Superior temporal gyrus (tissue), 1 donor: ENCODE measurements at regions not wholly inside any gene's neighbourhood (a gene's known extent, or its start where the extent isn't known, plus 50 kb on each side); places are given as distances from the start of the nearest gene placed in this dataset.

Experiments
- DNase-seq: peaks from one replicate; pipeline ENCODE4 v3.0.0-alpha.2; 2016; ENCODE audit errors: extremely low spot score

DNA sequence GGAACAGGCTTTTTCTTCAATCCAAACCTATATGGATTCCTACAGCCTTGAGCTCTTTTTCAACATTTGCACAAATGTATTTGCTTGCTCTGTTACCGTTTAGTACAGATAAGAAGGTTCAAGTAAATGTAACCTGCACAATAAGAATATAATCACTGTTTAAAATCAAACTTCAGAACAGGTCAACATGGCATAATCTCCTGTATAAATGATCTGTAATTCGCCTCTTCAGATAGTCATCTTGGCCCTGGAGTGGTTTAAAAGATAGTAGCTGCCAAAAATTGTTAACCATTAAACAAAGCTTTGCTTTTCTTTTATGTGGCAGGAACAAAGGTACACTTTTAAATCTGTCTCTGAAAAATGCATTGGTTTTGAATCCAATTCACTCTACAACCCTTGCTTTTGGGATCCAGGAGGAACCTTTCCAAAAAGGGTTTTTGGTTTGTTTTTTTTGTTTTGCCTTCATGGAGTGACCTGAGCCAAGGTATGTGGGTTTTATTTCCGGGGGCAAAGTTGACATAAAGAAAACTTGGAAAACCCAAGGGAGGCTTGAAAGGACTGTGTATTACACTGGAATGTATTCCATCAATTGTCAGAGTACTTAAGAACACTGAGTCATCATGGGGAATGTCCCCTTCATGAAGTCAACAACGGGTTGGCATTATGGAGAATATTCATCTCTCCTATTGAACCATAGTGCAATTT lies 210.4 kb upstream of the HCCS start:
- no peak for DNase-seq

DNA sequence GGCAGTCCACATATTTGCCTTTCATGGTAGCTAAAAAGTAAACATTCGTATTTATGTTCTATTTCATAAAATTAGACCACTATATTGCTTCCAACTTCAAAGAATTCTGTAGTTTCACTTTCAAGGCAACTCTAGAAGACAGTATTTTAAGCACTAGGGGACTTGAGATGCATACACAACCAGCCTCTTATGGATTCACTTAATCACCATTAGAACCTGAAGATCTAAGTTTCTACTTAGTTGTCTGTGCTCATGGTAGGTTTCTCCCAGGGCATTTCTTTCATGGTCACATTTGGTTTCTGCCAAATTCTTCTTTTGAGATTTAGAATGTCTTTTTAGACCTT lies 209.9 kb upstream of the HCCS start:
- no peak for DNase-seq

DNA sequence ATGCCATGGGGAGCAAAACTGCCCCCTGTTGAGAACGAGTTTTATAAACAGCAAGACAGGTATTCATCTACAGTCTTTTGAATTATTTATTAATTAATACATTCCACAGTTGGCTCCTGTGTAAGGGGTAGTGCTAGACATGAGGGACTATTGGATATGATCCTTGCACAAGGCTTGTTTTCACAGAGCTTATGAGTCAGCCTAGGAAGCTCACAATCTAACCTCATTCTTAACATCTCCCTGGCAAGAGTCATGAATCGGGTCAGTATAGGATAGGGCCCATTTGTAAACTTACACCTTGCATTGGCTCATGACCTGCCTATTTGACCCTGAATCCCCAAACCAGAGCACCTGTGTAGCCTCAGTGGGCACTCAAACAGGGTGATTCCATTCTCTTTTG lies 209.1 kb upstream of the HCCS start:
- DNase-seq, result no peak

DNA sequence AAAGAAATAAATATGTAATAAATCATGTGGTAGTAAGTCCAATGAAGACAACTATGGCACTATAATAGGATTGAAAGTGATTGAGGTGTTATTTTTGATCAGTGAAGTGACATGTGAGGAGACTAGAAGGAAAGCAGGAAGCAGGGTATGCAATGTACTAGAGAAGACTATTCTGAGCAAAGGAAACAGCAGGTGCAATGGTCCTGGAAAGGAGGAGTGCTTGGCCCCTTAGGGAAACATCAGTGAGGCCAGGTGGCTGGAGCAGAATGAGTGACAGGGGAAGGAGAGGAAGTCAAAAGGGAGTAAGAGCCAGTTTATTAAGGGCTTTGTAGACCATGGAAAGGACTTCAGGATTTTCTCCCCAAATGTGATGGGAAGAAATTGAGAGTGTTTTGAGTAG lies 207.6 kb upstream of the HCCS start:
- DNase-seq, result no peak

DNA sequence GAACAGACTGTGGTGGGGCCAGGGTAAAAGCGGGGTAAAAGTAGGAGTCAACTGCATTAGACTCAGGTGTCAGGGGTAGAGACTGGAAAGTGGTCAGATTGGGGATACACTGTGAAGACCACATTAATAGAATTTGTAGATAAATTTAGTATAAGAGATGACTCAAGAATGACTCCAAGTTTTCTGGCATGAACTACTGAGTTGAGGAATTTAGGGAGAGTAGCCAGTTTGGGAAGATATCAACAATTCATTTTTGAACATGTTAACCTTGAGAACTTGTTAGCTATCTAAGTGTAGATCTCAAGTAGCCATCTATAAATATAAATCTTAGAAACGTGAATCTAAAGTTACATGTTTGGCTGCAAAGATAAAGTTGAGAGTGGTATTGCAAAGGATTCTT lies 206.9 kb upstream of the HCCS start:
- no peak for DNase-seq

DNA sequence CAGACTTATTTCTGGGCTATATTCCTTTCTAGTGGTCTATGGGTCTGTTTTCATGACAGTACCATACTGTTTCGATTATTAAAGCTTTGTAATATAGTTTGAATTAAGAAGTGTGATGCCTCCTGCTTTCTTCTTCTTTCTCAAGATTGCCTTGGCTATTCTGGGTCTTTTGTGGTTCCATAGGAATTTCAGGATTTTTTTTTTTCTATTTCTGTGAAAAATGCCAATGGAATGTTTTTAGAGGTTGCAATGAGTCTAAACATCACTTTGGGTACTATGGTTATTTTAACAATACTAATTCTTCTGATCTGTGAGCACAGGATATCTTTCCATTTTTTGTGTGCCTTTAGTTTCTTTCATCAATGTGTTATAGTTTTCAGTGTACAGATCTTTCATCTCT lies 204.3 kb upstream of the HCCS start:
- DNase-seq, result no peak

DNA sequence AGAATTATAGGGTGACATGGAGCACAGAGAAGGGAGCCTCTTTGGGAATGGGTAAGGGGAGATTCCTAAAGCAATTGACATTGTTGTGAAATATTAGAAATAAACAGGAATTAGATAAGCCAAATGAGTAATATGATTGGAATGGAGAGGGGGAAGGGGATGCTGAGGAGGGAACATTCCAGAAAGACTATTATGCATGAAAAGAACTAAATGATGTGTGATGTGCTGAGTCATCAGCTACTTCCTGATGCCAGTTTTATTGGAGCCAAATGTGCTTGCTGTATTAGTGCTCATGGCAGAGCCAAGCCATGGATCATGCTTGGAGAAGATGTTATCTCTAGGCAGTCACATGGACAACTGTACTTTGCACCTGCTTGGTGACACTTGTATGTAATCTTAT lies 189.0 kb upstream of the HCCS start:
- DNase-seq, result no peak

DNA sequence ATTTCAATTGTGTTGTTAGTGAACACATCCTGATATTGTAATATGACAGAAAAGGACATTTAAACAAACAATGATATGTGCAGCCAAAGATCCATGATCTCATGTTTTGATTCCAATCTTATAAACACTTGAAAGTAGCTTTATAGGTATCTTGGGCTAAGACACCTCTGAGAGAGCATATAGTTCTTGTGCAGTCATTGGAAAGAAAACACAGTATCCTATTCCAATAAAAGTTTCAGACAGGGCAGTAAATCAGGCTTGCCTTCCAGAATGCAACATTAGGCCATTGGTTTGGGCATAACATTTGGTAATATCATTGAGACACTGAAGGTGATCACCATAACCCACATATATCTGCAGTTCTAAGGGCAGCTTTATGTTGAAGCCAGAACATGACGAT lies 188.3 kb upstream of the HCCS start:
- no peak for DNase-seq

DNA sequence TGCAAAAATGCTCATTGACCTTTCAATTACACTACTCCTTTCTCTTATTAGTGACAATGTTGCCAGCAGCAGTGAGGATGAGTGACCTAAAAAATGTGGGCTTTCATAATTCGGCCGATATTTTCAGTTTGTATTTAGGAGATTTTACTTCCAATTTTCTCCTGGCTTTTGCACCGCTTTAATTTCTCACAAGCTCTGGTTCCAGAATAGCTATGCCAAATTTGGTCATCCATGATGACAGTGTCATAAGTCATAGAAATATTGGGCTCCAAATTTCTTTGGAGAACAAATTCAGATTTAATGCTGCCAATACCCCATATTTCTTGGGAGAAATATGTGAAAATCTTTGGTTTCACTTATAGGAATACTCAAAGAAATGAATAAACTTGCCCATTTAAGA lies 187.7 kb upstream of the HCCS start:
- no peak for DNase-seq

DNA sequence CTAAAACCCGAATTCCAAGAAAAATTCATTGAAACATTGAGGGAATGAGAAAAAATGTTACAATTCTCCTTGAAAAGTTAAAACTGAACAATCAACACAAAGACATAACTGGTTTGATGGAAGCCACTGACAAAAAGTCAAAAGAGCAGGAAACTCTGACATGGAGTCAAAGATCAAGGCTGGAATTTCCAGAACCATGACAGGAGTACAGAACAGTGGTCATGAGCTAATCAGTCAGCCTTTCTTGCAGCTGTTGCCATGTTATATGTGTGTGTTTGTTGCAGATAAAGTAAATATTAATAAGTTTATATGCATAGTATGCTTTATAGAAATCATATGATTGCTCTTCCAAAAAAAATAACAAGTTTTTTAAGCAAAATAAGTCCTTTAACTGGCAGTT lies 184.7 kb upstream of the HCCS start:
- DNase-seq, result no peak

DNA sequence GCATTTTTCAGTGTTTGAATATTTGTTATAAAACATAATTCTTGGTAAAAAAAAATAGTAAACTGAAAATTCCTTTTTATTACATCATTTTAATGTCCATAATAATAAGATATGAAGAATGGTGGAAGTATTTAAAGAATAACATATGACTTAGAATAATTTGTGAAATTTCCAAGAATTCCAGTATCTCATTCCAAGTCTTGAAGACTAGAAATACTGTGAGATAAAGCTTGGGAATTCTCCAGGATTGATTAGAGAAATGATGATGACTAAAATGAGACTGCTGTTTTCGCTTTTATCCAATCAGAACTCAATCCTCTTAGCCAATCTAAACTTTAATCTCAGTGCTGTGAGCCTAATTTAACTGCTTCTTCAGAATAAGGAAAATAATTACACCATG lies 184.2 kb upstream of the HCCS start:
- DNase-seq, result no peak

DNA sequence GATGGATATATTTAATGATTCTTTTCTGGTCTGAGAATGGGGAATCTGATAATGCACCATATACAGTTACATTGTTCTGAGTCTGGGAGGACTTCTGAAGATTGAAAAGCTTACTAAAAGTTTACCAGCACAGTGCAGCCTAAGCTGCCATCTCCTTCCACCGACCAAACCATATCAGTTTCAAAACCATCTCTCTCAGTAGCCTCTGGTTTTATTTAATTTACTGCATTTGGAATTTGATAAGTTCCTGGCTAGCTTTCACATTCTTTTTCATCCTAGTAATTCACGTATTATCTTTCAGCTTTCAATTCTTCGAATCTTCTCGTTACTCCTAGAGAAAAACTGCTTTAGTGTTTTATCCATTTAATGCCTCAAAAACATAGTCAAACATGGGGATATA lies 181.4 kb upstream of the HCCS start:
- no peak for DNase-seq

DNA sequence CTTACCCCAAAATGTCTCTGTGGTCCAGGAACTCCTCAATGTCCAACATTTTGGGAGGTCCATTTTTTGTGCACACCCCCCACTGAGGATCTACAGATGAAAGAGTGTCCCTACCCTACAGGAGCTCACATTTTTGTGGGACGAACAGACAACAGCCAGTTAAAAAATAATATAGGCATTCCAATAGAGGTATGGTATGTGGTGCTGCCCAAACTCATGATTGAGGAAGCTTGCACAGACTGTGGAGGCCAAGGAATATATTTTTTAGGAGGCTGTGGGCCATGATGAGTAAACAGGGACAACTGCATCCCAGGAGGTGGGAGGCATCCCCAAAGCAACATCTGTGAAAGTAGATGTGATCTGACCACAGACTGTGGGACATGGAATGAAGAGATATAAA lies 181.0 kb upstream of the HCCS start:
- DNase-seq, result no peak

DNA sequence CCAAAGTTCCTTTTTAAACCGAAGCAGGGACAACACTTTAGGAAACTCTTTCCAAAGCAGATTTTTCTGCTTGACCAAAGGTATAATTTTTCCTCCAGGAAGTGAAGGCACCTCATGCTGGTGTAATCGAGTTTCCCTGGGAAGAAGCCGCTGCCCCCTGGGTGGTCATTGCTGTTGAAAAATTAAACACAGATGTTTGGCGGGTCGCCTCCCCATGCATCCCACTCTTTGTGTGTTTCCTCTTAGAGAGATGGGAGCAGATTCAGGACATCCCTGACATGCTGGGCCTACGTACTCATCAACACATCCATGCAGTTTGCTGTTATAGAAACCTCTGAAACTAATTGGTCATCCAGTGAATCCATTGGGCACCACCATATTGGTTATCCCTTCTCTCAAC lies 179.2 kb upstream of the HCCS start:
- DNase-seq, result no peak

DNA sequence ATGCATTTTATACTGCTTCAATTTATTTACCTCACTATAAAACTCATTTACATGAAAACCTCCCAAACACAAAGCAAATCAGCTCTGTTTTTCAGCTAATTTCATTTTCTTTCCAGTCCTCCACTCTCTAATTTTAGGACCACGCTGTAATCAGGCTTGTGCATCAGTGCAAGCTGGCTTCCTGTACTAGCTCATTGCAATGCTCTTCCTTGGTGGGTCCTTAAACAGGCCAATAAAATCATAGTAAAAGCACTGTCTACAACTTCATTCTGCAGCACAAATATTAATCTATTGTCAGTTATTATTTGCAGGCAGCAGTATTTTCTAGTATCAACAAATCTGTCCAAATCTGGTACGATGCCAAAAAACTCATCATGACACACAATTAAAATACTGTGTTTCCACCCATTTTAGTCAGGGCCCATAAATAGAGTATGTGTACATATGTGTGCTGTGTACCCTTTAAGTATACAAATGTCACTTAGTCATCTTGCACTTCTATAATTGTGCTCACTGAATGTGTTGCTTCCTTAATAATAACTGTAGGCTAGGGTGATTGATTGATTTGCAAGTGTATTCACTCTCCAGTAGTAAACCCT lies 178.2 kb upstream of the HCCS start:
- no peak for DNase-seq

DNA sequence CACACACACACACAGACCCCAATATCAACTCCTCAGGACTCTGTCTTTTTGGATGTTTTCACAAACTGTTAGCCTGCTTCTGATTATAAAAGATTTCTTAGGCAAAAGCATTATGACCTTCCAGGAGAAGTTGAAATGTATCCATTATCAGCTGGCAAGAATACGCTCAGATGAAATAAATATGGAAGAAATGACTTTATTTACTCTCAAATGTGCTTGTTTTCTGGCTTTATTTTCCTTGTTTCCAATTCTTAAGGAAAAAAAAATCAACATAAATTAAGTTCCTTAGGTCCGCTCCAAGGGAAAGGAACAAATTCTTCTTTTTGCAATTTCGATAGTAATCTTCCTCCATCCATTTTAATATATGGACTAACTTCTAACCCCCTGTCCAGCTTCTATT lies 175.6 kb upstream of the HCCS start:
- DNase-seq, result no peak

DNA sequence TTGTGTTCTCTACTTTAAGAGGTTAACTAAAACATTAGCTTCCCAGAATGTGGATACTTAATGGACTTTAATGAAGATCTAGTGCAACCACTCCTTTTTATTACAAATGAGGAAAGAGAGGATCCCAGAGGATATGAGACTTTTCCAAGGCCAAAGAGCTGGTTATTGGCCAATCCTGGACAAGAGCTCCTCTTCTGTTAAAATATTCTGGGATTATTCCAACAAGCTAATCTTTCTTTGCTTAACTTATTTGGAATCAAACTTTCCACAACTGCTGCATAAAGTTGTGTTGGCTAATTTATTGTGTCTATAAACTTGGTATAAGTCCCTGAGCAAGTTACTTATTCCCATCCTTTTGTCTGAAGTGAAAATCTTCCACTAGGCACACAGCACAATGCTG lies 174.2 kb upstream of the HCCS start:
- DNase-seq, result no peak

DNA sequence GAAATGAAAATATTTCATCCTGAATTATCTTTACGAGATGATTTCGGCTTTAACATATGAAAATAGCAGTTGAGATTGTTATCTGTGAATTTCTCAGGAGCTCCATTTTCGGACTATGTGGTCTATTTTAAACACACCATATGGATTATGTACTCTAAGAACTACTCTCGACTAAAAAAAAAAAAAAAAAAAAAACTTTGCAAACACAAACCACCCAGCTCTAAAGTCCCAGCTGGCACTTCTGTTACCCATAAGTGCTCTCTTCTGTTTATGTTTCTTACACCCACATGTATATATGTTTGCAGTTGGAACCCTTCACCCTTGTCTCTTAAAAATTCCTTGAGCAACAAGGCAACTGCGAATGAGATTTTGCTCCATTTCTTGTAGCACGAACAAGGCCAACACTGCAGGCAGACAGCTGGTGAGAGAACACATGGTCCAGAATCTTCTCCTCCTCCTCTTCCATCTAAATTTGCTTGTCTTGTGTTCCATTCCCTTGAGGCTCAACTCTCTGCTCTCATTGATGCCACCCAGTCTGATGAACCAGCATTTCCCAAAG lies 172.7 kb upstream of the HCCS start:
- DNase-seq, result peak; percentile 28

DNA sequence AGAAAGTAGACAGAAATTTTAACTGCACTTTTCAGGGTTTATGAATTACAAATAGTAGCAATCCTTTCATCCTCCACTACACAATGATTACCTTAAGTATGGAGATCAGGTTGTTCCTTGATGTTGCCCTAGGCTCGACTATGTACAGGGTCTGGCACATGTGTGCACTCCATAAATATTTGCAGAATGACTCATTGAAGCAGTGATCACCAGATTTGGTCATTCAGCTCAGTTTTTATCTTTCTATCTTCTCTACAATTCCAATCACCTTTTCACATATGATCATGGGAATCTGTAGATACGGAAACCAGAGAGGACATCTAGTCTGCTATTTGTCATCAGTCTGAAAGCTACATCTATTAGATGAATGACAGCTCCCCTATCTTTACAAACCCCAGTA lies 171.7 kb upstream of the HCCS start:
- DNase-seq, result no peak

DNA sequence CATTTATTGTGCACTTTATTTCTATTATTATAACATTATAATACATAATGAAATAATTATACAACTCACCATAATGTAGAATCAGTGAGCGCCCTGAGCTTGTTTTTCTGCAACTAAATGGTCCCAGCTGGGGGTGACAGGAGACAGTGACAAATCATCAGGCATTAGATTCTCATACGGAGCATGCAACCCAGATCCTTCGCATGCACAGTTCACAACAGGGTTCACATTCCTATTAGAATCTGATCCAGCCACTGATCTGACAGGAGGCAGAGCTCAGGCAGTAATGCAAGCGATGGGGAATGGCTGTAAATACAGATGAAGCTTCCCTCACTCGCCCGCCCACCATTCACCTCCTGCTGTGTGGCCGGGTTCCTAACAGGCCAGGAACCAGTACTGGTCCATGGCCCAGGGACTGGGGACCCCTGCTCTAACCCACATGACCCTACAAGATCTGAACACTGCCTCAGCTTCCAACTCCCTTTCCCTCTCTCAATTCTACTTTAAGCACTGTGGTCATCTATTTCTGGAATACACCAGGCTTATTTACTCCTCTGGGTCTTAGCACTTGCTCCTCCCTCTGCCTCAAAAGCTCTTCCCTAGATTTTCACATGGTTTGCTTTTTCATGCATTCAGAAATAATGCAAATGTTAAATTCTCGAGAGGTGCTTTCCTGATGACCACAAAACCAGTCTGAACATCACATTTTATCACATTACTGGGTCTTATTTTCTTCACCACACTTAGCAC lies 166.8 kb upstream of the HCCS start:
- no peak for DNase-seq

DNA sequence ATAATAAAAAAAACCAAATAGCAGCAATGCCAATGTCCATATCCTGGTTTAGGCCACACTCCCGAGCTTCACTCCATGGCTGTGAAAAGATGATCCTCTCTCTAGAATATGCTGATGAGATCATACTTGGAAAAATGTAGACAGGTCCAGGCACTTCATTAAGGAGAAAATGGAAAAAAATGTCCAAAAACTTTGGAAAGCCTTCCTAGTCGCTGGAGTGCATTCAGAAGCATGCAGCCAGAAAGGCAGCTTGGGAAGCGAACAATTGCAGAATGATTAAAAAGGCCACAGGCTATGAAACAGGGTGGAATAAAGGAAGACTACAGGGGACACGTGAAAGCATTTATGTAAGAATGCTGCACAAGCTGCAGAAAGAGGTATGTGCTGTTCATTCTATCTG lies 165.6 kb upstream of the HCCS start:
- no peak for DNase-seq

DNA sequence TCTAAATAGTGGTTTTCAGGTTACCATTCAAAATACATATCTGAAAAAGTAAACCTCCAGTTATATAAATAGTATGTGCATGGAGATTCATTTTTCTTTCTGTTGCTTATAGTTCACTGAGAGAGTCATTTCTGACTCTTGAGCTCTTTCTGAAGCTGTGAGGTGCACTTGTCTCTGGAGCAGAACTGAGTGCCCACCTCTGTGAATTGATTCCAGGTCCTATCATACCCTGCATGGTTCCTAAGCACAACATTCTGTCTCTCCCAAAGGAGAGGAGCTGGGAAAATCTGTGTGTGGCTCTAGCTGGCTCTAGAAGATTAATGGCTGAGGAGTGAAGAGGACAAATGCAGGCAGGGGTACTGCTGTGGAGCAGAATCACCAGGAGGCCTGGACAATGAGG lies 161.6 kb upstream of the HCCS start:
- DNase-seq, result no peak

DNA sequence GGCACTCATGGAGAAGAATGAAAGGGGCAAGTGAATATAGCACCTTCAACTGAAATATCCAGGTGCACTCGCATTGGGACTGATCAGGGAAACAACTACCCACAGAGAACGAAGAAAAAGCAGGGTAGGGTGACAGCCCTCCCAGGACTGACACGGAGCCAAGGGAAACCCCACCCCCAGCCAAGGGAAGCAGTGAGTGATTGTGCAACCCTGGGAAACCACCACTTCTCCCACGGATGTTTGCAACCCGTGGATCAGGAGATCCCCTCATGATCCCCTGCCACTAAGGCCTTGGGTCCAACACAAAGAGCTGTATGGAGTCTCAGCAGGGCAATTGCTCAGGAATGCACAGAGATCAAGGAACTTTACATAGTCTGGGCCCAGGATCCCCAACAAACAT lies 158.5 kb upstream of the HCCS start:
- no peak for DNase-seq
